HG03159 (cell line): ENCODE measurements at regions not wholly inside any gene's neighbourhood (a gene's known extent, or its start where the extent isn't known, plus 50 kb on each side); places are given as distances from the start of the nearest gene placed in this dataset.
"Not testable (repeated sequence)": the region's sequence is repeated elsewhere in the genome, so short reads cannot be mapped to it uniquely, and the experiment has no call there.

Experiments
- ATAC-seq: cut with Tn5 transposase; IDR thresholded peaks from one replicate; pipeline ENCODE4 v1.9.1; 2021; ENCODE audit warnings: mild to moderate bottlenecking, moderate library complexity; ENCODE audit not compliant: unreplicated experiment

DNA sequence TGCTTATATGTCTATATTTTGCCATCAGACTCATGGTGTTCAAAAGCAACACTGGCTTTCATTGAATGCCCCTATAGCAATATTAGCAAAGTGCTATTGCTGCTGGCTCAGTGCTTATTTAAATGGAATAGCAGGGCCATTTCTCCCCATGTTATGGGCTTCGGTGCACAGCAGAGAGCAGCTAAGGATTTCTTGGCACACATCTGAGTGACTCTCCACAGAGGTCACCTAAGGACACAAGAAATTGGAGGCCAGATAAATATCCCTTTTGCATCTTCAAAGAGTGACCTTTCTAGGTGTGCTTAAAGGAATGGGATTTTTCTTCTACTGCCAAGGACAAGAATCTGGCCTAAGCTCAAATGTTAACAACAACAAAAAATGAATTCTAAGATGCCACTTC lies 751.8 kb downstream of the CDH11 start:
- no peak for ATAC-seq

DNA sequence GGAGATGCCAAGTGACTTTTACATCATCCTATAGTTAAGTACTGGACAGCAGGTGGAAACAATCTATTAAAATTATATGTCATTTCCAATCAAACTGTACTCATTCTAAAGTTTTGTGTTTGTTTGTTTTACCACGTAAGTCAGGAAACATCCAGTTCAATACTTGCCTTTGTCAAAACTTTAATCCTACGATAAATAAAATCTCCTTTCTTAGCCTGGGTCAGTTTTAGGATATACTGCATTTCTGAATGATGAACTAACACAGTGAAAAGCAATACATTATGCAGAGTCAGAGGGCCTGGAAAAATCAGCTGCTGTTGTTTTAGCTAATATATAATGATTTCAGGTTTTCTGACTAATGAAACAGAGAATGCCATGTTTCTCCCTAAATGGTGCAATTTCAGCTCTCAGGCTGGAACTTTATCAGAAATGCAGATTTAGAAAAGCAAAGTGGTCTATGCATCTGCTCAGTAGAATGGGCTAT lies 756.4 kb downstream of the CDH11 start:
- ATAC-seq = no peak

DNA sequence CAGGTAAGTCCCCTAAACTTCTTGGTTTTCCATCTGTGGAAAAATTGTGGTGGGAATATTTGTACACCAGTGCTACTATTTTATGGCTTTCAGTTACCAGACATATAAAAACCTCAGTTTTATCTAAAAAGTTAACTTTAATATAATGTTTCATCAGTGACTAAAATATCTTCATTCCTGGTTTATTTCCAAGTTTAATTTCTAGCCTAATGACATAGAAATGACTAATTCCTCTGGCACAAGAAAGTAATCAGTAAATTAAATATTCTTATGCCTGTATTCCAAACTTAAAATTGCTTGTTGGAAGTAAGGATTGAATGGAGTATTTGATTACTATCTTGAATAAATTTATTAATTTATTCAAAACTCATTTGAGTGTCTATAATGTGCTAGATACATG lies 757.0 kb downstream of the CDH11 start:
- ATAC-seq = no peak

DNA sequence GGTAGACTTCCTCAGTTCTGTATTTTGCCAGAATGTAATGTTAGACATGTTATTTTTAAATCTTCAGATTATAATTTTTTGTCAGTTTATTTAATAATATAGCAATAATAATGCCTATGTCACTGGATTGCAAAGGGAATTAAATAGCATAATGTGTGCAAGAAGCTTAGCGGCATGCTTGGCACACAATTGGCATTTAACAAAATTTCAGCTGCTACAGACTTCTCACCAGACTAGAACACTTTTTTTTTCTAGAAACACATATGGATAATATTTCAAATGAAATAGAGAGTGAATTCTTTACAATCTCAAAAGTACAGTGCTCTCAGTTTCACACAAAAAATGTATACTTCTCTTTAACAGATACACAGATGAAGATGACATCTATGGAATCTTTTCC lies 757.4 kb downstream of the CDH11 start:
- no peak for ATAC-seq

DNA sequence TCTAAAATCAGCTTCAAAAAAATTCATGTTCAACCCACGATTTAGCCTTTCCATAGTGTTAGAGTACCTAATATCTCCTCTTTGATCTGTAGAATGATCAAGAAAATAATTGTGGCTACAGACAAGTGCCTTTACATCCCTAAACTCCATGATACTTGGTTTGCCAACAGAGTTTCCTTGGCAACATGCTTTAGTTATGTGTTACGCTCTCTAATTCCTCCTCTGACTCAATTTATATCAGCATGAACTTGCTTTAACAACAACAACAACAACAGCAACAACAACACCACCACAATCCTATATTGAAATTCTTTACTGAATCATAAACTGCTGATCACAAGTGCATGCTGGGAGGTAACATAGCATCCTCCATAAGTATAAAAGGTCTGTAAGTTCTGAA lies 757.8 kb downstream of the CDH11 start:
- ATAC-seq = no peak

DNA sequence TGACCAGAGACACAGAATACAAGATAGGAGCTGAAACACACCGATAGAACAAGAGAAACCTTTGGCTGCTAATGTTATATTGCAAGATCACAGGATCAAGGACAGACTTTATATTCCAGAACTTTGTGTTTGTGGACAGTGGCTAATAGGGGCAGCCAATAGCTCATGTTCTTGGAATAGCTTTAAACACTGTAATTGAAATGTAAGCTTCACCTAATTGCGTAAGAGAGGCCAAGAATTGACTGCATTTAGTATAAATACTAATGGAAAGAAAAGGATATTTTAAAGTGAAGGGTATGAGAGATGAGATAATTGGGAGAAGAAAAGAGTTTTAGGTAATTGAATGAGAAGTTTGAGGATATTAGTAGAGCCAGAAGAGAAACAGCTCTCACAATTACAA lies 758.8 kb downstream of the CDH11 start:
- ATAC-seq = no peak

DNA sequence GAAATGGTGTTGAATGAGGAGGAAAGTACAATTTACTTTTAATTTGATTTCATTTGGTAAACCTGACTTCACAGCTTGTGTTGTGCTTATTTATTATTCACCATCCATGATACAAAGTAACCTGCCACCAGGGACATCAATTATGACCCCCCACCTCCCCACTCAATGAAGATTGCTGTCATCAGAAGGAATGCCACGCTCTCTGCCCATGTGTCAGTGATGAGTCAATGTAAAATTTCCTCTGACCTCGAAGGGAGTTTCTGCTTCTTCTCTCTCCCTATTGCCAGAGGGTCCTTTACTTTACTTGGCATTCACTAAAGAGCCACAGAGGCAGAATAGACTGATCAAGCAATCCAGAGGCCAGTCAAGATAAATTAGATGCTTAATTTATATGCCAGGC lies 759.7 kb downstream of the CDH11 start:
- ATAC-seq = no peak

DNA sequence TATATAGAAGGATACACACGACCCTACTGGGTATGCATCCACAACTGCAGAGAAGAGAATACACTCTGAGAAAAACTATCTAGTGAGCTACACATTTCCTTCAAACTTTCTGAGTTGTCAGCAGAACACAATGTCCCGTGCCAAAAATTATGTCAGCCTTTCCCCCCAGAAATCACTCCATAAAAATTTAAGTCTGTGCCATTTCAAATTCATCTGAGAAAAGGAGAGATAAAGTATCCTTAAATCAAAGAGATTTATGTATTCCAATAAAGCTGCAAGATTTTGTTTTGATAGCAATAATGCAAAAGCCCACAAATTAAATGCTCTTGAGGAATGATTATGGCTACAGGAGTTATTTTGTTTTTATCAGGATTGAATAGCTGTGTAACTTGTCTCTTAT lies 760.1 kb downstream of the CDH11 start:
- no peak for ATAC-seq

DNA sequence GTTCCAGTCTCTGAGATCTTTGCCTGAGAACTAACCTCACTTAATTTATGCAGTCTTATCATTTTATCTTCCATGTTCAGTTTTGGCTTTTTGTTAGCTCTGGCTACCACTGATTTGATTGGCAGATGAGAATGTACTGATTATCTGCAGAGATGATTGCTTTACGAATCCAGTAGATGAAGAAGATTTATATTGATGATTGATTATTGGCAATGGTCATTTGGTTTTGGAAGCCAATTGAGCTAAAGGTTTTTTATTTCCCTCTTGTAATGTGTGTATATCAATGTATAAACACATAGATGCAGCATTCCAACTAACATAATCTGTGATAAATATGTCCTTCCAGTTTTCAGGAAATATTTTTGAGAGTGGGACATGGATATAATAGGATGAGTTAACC lies 763.6 kb downstream of the CDH11 start:
- ATAC-seq = no peak

DNA sequence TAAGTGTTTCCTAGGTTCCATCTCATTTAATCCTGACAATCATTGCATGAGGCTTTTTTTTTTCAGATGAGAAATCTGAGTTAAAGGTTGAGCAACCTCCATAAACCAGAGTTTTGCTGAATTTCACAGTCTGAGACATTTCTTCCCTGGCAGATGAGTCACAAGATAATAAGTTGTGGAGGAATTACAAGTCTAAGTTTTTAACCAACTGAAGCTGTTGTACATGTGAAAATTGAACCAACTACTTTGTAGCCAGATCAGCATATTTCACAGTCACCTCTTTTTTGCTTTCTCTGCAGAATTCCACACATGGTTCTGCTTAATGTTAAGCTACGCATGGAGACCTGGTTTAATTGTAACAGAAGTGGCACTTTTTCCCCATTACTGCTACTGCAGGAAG lies 765.6 kb downstream of the CDH11 start:
- no peak for ATAC-seq

DNA sequence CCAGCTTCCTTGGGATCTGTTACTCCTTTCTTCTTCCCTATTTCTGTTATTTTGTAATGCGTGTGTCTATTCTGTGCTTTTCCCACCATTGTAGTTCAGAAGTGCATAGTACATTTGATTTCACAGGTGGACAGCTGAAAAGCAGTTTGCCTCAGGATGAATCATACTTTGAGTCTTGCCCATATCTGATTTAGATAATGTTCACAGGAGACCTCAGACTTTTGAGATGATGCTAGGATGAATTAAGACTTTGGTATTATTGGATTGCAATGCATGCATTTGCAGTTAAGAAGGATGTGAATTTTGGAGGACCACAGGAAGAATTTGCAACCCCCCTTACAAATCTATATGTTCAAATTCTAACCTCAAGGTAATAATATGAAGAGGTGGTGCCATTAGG lies 769.6 kb downstream of the CDH11 start:
- no peak for ATAC-seq

DNA sequence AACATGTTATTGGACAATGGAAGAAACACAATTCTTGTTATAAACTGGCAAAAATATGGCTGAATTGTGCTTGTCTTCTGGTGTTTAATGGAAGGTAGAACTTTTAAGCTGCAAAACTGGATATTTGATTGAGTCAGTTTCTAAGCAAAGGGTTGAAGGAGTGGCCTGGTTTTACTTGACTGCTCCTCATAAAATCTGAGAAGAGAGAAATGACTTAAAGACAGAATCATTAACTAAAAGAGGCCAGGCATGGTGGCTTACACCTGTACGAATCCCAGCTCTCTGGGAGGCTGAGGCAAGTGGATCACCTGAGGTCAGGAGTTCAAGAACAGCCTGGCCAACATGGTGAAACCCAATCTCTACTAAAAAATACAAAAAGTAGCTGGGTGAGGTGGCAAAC lies 770.7 kb downstream of the CDH11 start:
- no peak for ATAC-seq

DNA sequence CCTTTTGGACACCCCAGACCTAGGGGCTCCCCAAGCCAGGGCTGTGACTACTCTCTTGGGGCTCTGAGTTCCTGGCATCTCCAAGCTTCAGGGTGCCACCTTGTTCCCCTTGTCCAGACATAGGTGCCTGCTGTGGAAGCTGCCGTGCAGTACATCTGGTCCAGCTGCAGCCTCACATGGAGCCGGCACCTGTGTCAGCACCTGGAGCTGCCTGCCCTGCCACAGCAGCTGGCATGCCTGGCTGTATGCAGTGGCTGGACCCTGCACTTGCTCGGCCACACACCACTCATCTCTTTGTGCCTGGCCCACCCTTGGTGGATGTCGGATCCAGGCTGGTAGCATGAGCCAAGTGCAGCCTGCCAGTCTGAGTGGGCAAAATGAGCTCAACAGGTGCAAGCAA lies 775.8 kb downstream of the CDH11 start:
- no peak for ATAC-seq

DNA sequence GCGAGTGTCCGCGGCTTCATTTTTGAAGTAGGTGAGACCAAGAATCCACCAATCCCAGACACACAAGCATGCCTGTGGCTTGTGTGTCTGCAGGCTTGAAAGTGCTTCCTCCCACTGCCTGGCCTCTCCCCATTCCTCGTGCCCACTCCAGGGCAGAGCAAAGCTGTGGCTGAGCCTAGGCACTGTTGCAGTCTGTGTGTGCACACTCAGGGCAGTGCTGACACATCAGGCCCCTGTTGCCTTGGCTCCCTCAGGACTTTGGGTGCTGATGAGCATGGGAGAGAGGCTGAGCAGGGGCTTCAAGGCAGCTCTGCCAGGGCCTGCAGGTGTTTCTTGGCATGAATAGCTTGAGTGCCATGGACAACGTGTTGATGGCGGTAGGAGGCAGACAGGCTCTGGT lies 776.7 kb downstream of the CDH11 start:
- ATAC-seq = no peak

DNA sequence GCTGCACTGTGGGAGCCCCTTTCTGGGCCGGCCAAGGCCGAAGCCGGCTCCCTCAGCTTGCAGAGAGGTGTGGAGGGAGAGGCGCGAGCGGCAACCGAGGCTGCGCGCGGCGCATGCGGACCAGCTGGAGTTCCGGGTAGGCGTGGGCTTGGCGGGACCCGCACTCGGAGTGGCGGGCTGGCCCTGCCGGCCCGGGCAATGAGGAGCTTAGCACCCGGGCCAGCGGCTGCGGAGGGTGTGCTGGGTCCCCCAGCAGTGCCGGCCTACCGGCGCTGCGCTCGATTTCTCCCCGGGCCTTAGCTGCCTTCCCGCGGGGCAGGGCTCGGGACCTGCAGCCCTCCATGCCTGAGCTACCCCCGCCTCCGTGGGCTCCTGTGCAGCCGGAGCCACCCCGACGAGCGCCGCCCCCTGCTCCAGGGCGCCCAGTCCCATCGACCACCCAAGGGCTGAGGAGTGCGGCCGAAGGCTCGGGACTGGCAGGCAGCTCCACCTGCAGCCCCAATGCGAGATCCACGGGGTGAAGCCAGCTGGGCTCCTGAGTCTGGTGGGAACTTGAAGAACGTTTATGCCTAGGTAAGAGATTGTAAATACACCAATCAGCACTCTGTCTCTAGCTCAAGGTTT lies 777.9 kb downstream of the CDH11 start:
- not testable (repeated sequence) for ATAC-seq

DNA sequence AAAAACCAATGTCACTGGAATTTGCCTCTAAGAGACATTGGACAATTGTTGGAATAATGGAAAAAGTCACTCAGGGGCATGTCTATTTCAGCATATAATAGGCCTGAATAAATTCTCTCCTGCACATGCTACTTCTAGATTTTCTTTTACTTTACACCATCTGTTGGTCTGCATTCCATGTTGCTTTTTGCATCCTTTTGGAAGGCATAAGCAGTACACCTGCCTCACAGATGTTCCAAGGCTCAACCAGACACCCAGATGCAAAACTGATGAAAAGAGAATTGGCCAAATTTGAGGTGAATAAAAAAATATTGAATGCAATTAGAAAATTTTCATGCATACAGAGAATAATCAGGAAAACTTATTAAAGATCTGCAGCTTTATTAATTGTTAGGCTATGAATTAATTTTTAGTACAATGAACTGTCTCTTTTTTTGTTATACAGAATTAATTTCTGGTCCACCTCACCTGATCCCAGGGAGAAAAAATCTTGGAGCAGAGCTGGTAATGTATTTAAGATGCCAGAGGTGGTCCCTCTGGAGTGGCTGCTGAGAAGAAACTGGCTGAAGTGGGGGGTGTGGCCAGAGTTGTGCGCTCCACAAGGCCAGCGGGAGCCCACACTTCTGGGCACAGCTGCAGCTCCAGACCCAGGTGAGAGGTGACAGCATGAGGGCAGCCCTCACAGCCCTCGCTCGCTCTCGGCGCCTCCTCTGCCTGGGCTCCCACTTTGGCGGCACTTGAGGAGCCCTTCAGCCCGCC lies 778.6 kb downstream of the CDH11 start:
- no peak for ATAC-seq

DNA sequence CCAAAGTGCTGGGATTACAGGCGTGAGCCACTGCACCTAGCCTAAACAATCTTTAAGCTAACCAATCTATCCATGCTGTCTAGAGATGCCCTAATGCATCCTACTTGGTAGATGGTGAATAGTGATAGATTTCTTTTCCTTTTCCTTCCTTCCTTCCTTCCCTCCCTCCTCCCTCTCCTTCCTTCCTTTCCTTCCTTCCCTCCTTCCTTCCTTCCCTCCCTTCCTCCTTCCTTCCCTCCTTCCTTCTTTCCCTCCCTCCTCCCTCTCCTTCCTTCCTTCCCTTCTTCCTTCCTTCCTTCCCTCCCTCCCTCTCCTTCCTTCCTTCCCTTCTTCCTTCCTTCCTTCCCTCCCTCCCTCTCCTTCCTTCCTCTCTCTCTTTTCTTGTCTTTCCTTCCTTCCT lies 780.5 kb downstream of the CDH11 start:
- not testable (repeated sequence) for ATAC-seq

DNA sequence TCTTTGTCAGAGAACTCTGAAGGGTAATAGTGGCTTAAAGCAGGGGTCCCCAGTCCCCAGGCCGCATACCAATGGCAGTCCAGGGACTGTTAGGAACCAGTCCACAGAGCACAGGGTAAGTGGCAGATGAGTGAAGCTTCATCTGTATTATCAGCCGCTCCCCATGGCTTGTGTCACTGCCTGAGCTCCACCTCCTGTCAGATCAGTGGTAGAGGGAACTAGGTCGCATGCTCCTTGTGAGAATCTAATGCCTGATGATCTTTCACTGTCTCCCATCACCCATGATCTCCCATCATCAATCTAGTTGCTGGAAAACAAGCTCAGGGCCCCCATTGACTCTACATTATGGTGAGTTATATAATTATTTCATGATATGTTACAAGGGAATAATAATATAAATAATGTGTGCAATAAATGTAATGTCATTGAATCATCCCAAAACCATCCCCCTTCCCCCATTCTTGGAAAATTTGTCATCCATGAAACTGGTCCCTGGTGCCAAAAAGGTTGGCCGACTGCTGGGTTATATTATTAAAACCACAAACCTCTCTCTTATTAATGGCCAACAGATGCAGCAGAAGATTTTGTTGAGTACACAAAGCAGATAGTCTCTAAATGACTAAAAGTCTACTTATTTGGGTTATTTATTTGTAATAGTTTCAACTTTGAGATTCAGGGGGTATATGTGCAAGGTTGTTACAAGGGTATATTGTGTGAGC lies 782.7 kb downstream of the CDH11 start:
- ATAC-seq = no peak

DNA sequence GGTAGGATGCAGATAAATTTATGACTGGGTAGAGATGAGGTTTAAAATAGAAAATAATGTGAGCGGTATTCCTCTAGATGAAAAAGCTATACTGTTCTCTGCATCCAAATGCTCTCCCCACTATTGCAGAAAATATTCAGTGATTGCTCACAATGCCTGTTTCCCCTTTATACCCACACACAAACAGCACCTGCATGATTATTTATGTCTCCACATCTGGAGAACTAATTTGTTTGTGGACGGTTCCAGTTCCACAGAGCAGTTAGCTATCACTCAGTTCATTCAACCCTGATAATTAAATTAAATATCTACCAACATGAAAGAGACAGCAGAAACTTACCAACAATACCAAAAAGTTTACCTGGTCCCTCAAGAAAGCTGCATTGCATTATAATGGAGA lies 800.0 kb downstream of the CDH11 start:
- ATAC-seq = no peak

DNA sequence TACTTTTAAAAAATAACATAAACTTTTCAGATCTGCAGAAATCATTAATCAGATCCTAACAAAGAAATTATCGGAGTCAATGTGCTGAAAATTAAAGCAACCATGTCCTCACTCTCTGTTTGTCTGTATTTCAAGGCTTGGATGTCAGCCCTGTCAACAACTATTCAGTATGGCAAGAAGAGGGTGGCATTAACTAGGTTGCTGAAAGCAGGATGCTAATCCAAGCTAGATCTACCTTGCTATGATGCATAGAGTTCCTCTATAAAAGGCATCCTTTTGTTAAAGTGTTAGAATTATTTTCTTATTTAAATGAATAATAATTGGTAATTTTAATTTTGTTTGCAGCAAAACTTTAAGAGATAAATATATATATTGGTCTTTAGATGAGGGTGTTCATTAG lies 800.8 kb downstream of the CDH11 start:
- ATAC-seq = no peak

DNA sequence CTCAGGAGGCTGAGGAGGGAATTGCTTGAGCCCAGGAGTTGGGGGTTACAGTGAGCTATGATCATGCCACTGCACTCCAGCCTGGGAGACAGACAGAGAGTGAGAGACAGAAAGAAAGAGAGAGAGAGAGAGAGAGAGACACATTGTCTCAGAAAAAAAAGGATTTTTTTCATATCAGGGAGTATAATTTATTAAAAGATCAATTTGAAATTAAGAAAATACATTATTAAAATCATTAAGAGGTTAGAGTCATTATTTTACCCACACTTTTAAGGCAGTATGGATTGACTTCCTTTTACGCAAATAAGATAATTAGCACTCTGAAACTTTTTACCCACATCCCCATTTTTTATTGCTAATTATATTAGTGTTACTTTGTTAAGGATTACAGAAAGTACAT lies 804.3 kb downstream of the CDH11 start:
- ATAC-seq = no peak

DNA sequence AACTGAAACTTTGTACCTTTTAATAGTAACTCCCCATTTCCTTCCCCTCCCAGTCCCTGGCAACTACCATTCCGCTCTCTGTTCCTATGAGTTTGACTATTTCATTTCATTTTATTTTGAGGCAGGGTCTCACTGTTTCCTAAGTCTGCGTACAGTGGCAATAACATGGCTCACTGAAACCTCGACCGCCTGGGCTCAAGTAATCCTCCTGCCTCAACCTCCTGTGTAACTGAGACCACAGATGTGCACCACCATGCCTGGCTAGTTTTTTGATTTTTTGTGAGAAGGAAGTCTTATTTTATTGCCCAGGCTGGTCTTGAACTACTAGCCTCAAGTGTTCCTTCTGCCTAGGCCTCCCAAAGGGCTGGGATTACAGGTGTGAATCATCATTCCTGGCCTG lies 808.1 kb downstream of the CDH11 start:
- ATAC-seq = no peak
